Adrenal gland (tissue), 5 donors: ENCODE measurements at regions not wholly inside any gene's neighbourhood (a gene's known extent, or its start where the extent isn't known, plus 50 kb on each side); places are given as distances from the start of the nearest gene placed in this dataset.

ENCODE experiments used
- CTCF ChIP-seq, 6 experiments: fragments of 450-650 bp in 4 of 6; fragments of 200-600 bp in 2 of 6; sonication (generic) in 1 of 6; IDR thresholded peaks; 1 replicate in 5 of 6; 2 replicates in 1 of 6; pipeline versions ENCODE4 v1.5.1 to v1.8.0; 2016 to 2021; ENCODE audit warnings: antibody characterized with exemption in 6 of 6, mild to moderate bottlenecking in 2 of 6, moderate library complexity in 1 of 6
- POLR2A ChIP-seq, 2 donors: fragments of 450-650 bp; IDR thresholded peaks; one replicate each; pipeline ENCODE4 v1.6.1; 2017; ENCODE audit warnings: antibody characterized with exemption in 2 of 2, mild to moderate bottlenecking in 2 of 2, moderate library complexity in 1 of 2
- donor health status: DM: no; HTN: no; CAD: no.

DNA sequence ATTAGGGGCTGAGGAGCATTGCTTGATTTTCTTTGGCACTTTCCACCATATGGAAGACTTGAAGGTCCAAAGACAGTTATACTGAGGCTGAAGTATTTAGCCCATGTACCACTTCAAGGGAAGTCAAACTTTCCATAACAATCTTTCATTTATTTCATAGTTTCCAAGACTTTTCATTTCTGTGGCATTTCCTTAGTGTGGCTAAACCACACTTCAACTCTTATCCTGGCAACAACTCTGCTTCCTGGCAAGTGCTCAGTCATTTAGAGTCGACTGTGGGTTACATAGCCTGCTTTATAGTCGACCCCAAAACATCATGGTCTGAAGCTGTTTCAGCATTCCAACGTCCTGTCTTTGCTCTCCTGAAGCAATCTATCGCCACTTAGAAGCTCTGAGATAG is 343.0 kb upstream of the SEMA3D start:
- TF ChIP-seq POLR2A (IDR thresholded peaks at IDR 0.05) = no peak
- TF ChIP-seq CTCF (IDR thresholded peaks at IDR 0.05) = no peak
